HG03139 (cell line): ENCODE measurements at regions not wholly inside any gene's neighbourhood (a gene's known extent, or its start where the extent isn't known, plus 50 kb on each side); places are given as distances from the start of the nearest gene placed in this dataset.
A peak's percentile ranks its signal among the peaks of the same experiment; 100 is the strongest.

ENCODE experiments used
- ATAC-seq: cut with Tn5 transposase; IDR thresholded peaks from one replicate; pipeline ENCODE4 v1.9.1; 2021; ENCODE audit not compliant: unreplicated experiment

DNA sequence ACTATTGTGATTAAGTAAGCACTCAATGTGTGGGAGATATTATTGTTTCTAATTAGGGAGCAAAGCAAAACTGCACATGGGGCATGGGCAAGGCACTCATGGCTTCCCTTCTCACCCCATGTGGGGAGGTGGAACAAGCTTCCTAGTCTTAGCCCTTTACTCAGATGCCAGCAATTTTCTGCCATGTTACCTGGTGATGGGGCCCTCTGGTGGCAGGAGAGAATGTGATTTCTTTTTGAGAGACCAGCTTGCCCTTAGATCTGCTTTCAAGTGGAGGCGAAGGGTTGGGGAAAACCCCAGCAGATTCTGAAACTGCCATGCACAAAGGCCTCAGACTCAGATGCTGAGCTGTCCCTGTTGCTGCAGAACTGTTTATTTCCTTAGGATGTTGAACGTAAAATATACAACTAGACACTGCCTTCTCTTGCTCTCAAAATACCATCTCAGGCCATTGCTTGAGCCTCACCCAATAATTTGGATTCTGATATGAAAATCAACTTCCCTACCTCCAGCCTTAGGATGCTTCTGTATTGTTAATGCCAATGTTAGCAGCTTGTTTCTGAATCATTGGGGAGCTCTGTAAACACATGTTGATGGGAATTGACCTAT lies 130.2 kb upstream of the TPRG1 start:
- ATAC-seq: peak; percentile 94

DNA sequence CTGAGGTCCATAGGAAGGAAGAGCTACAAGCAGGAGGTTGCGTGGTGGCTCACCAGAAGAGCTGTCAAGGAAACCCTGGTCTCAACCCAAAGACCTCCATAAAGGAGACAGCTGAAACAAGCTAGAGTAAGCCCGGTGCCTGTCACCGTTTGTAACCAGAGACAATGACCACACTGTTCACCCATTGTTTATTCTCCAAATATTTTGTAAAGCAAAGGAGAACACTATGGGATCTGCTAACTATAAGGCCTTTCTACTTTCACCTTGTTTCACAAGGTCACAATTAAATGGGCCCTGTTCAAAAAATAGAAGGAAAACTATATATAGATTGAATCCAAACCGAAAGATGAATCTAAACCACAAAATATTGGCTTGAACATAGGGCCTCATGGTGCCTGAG lies 128.9 kb upstream of the TPRG1 start:
- no peak for ATAC-seq

DNA sequence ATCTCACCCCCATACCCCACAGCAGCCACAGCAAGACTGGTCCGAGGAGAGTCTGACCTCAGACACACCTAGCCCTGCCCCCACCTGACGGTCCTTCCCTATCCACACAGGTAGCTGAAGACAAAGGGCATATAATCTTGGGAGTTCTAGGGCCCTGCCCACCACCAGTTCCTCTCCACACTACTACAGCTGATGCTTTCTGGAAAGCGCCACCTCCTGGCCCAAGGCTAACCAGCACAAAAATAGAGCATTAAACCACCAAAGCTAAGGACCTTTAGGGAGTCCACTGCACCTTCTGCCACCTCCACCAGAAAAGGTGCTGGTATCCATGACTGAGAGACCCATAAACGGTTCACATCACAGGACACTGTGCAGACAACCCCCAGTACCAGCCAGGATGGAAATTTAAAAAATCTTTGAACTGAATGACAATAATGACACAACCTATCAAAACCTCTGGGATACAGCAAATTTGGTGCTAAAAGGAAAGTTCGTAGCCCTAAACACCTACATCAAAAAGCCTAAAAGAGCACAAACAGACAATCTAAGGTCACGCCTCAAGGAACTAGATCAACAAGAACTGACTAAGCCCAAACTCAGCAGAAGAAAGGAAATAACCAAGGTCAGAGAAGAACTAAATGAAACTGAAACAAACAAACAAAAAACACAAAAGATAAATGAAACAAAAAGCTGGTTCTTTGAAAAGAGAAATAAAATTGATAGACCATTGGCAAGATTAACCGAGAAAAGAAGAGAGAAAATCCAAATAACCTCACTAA lies 122.1 kb upstream of the TPRG1 start:
- ATAC-seq: no peak

DNA sequence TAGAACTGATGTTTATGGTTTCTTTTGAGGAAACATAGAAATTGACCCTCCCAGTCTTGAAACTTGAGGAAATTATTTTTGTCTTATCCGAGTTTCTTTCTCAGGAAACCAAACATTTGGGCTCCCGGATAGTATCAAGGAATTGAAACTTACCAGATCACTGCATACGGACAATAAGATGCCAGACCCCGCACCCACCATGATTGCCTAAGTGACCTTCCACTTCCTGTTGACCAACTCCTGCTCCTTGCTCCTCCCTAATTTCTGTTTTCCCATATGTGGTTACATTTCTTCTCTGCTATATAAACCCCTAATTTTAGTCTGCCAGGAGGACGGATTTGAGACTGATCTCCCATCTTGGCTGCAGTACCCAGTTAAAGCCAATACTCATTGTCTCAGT lies 118.4 kb upstream of the TPRG1 start:
- no peak for ATAC-seq

DNA sequence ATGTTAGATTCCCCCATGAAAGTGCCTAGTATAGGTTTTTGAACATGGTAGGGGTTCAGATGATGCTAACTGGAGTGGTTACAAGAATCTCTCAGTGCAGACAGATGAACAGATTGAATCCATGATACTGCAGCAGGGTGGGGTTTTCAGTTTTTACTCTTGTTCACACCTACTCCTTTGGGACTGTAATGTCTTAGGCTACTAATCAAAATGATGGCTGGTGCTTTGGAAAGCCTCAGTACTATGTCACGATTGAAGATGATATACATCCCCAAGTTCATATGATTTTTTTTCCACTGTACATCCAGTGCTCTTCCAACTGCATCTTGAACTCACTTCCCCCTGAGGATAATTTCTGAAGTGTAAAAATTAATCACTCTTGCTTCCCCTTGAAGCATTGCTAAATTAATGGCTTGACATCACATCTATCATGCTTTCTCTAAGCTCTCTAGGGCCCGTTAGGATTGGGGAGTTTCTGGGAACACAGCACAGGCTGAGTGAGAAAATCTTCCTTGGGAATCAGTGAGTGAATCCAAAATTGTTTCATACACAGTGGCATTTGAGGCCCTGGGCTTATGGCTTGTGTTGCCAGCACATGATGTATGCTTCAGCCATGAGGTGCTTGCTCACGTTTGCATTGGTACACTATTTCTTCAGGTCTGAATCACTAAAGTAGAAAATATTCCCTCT lies 115.0 kb upstream of the TPRG1 start:
- ATAC-seq: no peak

DNA sequence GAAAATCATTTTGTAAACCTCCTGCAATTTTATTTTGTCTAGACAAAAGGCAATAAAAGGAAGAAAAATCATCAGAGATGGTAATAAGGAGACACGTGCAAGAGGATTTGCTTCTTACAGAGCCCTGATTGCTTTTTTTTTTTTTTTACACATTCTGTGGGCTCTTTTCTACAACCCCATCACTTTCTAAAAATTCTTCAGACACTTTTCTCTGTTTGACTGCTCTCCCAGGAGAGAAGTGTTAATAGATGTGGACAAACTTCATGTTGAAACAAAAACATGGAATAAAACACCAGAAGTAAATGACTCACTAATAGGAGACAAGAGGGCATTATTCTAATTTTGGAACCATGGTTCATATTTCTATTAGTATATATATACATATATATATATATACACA lies 114.4 kb upstream of the TPRG1 start:
- no peak for ATAC-seq

DNA sequence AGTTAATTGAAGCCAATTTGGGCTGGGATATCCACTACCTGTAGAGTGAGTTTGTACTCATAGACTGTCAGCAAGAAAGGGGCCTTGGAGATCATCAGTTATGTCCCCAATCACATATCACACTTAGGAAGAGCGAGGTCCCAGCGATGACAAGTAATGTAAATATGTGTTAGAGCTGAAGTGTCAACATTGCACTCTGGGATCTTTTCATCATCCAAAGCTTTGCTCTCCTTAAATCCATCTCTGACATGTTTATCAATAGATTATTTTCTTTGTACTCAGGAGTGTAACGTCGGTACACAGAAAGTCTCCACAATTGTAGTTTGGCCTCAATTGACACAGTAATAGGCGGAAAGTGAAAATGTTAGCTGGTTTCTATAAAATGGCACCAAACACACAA lies 113.7 kb upstream of the TPRG1 start:
- no peak for ATAC-seq

DNA sequence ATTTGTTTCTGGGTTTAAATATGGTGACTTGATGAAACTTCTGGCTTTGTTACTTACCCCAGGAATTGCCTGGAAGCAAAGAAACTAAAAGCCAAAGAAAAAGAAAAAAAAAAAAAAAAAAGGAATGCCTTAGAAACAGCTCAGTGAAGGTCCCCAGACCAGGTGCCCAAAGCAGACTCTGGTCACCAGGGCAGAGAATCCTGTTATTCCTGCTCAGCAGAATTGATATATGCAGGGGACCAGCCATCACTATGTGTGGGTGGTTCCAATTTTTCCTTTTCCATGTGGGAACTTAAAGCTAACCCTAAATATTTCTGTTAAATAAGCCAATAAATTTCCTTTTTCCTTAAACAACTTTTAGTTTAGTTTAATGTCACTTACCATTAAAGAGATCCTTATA lies 100.8 kb upstream of the TPRG1 start:
- ATAC-seq: no peak

DNA sequence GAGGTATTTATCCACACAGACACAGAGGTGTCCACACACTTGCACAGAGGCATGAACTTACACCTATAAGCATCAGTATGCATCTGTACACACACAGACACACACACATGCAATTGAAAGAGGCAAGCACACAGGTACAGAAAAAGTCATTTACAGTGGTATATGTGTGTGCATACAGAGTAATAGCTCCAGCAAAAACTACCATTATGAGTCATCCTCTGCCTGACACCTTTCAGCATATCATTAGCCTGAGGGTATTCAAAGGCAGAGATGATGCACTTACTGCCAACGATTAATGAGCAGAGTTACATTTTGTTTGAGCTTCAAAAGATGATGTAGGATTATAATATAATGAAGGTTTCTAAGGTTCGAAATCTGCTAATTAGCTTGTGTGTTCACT lies 100.3 kb upstream of the TPRG1 start:
- ATAC-seq: peak; percentile 71

DNA sequence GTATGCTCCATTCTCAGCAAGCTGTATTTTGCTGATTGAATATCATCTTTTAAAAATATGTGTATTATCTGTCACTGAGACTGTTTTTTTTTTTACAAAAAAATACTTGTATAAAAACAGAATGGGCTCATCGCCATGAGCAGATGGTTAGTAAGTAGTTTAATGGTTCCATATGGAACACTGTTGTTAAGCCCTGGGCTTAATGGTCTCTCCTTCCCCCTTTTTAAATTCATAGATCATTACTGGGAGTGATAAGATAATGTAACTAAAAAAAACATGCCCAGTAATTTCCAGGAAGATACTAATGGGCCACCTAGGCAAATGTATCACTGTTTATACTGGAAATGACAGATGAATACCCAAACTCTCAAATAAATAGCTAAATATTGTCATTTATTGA lies 95.3 kb upstream of the TPRG1 start:
- no peak for ATAC-seq

DNA sequence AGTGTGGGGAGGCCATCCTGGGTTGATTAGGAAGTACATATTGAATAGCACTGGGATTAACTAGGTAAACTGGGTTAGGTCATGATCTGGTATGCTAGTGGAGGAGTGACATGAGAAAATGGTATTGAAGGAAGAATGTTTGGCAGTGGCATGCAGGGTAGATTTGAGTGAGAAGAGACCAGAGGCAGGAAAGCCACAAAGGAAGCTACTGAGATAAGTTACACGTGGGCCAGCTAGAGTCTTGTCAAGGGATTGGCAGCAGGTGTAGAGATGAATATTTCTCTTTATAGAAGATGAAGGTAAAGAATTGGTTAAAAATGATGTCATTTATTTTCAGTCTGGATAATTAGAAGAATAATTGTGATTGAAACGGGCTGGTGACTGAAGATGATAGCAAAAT lies 91.0 kb upstream of the TPRG1 start:
- no peak for ATAC-seq

DNA sequence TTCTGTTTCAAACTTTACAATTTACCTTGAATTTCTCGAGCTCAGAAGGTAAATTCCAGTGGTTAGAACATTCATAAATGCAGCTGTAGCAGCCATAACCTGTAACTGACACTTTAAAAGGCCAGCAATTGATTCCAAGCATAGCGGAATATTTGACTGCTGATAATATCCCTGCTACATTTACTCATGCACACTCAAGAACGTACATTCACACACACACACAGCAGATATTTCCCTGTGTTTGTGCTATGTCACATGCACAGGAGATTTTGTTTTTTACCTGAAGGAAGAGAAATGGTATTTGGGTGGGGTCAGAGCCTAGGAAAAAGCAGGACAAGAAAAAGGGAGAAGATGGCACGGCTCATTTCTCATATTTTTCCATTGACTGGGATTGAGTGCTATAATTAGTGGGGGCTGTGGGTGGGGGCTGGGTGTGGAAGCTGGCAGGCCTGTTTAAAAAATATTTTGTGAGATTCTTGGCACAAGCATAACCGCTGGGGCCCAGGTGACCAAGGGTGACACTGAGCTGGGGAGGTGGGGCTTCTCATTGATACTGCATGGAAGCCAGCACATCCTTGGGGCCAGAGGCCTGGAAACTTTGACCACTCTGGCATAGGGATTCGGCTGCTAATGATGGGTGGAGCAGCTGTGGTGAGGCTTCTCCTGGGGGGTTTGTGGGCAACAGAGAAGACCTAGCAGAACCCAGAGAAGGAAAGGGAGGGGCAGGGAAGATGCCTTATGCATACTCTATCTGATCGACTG lies 88.9 kb upstream of the TPRG1 start:
- ATAC-seq: no peak

DNA sequence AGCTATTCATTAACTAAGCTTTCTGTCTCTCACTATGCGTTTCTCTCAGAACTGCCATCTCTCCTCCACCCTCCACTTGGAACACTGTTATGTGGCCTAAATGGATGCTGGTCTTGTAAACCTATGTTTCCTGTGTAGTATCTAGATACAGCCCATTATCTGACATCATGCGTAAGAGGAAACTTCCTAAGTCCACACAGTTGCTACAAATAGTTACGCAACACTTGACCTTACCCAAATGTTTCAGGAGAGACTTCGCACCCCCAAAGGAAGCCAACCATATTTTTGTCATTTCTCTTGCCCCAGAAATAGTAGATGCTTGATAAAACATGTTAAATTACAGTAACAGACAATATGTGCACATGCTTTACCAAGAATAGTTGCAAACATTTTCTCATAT lies 87.2 kb upstream of the TPRG1 start:
- ATAC-seq: no peak

DNA sequence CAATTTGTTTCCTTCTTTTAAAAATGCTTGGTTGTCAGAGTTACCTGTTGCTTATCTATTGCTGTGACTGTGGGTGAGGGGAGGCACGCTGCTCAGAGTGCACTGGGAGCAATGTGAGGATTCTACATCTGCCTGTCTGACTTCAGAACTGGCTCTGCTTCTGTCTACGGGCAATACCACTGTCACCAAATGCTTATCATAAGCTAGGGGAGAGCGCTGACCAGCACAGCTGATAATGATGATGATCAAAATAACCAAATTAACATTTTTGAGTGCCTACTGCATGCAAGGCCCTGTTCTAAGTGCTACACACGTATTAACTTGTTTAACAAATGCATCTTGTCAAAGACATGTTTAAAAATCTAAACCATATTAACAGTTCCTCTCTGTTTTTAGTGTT lies 79.2 kb upstream of the TPRG1 start:
- ATAC-seq: no peak

DNA sequence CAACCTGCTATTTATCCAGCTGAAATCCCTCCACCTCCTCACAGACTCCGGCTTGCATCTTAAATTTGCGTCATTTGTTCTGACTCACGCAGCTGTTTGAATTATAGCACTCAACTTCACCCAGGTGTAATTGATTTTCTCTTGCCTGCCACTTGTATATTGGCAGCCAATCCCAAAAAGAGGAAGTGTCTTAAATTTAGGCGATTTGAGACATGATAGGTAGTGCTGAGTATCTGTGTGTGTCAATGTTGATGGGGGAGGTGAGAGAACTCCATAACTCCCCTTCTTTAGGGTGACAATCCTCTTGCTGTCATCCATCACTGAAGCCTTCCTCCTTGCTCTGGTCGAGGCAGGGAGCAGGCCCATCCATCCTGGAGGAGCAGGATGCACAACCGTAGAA lies 77.2 kb upstream of the TPRG1 start:
- ATAC-seq: no peak

DNA sequence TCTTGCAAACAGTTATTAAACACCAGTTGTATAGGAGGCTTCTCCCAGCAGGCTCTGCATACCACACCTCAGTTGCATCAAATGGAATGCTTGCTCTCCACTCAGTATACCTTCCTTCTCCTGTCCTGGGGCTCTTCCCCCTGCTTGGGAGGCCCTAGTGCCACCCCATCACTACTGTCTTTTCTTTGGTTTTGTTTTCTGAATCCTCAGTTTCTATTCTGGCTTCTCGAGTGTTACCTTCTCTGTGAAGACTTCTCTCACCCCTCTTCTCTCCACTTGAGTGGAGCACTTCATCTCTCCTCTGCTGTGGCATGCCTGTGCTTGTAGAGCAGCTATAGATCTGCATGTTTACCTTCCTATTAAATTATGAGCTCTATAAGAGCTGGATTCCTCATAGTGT lies 75.7 kb upstream of the TPRG1 start:
- ATAC-seq: no peak

DNA sequence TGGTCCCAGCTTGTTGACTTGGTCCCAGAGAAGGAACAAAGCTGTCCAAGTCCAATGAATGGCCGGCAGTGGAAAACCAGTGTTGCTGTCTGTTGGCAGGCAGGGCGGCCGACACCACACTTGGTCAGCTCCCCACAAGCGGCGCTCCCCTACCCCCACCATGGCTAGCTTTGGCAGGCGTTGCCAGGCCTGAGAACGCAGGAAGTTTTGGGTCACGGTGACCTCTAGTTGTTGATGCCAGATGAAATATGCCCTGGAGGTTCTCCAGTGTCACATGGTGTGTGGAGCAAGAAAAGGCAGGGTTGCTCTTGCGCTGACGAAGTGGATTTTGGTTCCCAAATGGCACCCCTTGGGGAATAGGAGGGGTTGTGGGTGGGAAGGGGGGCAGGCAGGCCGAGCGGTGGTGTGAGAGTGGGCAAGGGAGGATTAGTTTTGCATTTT lies 72.7 kb upstream of the TPRG1 start:
- no peak for ATAC-seq

DNA sequence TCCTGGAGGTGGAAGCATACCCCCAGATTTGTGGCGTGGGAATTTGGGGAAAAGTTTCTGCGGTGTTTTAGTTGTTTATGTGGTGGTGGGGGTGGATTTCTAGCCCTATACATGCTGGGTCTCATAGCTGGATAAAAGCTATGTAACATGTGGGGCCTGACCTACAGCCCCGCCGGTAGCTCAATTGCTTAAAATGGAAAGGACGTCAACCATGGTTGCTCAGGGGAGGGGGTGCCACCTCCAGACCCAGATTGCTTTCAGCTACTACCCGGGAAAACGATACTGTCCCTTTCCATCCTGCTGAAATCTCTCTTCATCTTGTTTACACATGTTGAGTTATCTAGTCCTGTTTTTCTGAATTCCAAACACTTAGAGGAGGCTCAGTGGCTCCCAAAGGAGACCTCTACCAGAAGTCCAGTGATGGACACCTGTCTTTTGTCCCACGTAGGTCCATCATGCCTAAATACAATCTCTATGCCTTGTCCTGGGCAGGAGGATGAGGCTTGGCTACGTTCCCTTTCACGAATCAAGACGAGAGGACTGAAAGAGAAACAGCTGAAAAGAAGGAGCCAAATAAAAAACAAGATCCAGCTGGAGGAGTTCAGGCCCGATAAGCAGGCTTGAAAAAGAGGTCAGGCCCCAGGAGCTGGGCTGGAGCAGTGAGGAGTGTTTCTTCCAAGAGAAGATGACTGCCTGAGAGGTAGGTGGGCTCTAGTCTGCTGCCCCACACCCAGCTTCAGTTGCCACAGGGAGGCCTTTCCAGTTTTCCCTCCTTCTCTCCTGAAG lies 72.1 kb upstream of the TPRG1 start:
- ATAC-seq: no peak

DNA sequence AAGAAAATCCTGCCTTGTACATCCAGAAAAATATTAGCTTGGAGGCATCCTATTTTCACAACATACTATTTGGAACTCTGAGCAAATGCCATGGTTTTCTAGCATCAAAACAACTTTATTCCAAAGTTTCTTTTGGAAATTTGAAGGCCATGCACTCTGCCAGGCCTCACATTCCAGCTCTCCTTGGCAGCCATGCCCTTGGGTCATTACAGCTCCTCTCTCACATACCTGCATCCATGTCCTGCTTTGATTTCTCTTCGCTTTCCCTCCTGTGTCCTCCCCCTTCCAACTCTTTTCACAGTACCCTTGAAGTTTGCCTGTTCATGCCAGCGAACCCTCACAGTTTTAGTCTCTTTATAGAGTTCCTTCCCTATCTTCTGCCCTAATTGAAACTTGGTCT lies 70.9 kb upstream of the TPRG1 start:
- no peak for ATAC-seq

DNA sequence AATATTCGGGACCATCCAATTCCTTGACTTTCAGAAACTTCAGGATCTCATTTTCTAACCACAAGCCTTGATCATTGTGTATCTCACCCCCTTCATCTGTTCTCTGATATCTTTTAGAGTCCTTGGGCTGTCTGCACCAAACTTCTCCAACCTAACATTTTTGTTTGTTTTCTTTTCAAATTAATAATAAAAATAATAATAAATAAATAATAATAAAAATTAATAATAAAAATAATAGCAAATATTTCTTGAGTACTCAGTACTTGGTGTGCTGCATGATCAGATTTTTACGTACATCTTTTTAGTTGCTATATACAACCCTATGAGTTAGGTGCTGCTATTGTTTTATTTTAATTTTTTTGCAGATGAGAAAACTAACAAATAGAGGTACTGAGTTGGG lies 70.2 kb upstream of the TPRG1 start:
- ATAC-seq: no peak

DNA sequence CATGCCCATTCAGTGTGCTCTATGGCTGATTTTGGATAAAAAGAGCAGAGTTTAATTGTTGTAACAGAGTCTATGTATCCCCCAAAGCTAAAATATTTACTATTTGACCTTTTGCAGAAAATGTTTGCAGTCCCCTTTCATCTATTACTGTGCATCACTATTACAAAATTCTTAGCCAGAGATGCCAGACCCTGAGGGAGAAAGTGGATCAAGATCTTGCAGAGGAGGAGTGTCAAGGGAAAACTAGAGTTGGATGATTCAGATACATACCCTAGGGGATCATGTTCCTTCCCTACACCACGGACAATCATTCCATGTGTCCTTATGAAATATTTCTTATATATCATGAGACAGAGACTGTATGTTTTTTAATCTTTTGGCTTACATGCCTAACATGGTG lies 68.6 kb upstream of the TPRG1 start:
- no peak for ATAC-seq
